GM12878 (cell line): ENCODE measurements at regions not wholly inside any gene's neighbourhood (a gene's known extent, or its start where the extent isn't known, plus 50 kb on each side); places are given as distances from the start of the nearest gene placed in this dataset.
A peak's percentile ranks its signal among the peaks of the same experiment; 100 is the strongest.

Experiments
- CBFB ChIP-seq: IDR thresholded peaks from 2 replicates; pipeline ENCODE4 v1.6.1; 2016; ENCODE audit warnings: antibody characterized with exemption, low read depth
- CHD4 ChIP-seq: fragments of 200-600 bp; sonication (generic); IDR thresholded peaks from 2 replicates; pipeline ENCODE4 v1.6.1; 2016; ENCODE audit warnings: mild to moderate bottlenecking
- CREM ChIP-seq: IDR thresholded peaks from 2 replicates; pipeline ENCODE4 v1.6.1; 2014; ENCODE audit warnings: antibody characterized with exemption, low read depth
- DPF2 ChIP-seq: fragments of 450-650 bp; IDR thresholded peaks from 2 replicates; pipeline ENCODE4 v1.6.1; 2017; ENCODE audit warnings: mild to moderate bottlenecking
- EGR1 ChIP-seq, 2 experiments: IDR thresholded peaks; 1 replicate in 1 of 2; 2 replicates in 1 of 2; pipeline ENCODE4 v1.6.1; 2011 to 2012; ENCODE audit warnings: low read depth in 2 of 2, low read length in 2 of 2, borderline replicate concordance in 1 of 2, mild to moderate bottlenecking in 1 of 2, moderate library complexity in 1 of 2
- ESRRA ChIP-seq: IDR thresholded peaks from 2 replicates; pipeline ENCODE4 v1.6.1; 2012; ENCODE audit warnings: mild to moderate bottlenecking, low read length, improper control_type of control experiment
- HDGF ChIP-seq: fragments of 450-650 bp; IDR thresholded peaks from 2 replicates; pipeline ENCODE4 v1.6.1; 2016; ENCODE audit warnings: antibody characterized with exemption
- JUNB ChIP-seq: IDR thresholded peaks from 2 replicates; pipeline ENCODE4 v1.6.1; 2016; ENCODE audit warnings: antibody characterized with exemption, mild to moderate bottlenecking
- MEF2B ChIP-seq: fragments of 450-650 bp; IDR thresholded peaks from 2 replicates; pipeline ENCODE4 v1.6.1; 2018; ENCODE audit warnings: mild to moderate bottlenecking, moderate library complexity; ENCODE audit not compliant: partially characterized antibody, poor library complexity, severe bottlenecking
- NKRF ChIP-seq: fragments of 450-650 bp; conservative IDR thresholded peaks from 2 replicates; pipeline ENCODE4 v1.6.1; 2017; ENCODE audit warnings: mild to moderate bottlenecking, moderate library complexity
- NR2C1 ChIP-seq: fragments of 450-650 bp; IDR thresholded peaks from 2 replicates; pipeline ENCODE4 v1.6.1; 2017; ENCODE audit warnings: antibody characterized with exemption, mild to moderate bottlenecking, moderate library complexity
- PAX5 ChIP-seq: IDR thresholded peaks from 2 replicates; pipeline ENCODE4 v1.6.1; 2011; ENCODE audit warnings: low read depth, low read length, borderline replicate concordance
- PKNOX1 ChIP-seq: fragments of 450-650 bp; IDR thresholded peaks from 2 replicates; pipeline ENCODE4 v1.6.1; 2016; ENCODE audit warnings: mild to moderate bottlenecking
- PML ChIP-seq: IDR thresholded peaks from 2 replicates; pipeline ENCODE4 v1.6.1; 2012; ENCODE audit warnings: low read length, inconsistent platforms
- POLR2AphosphoS2 ChIP-seq: IDR thresholded peaks from 2 replicates; pipeline ENCODE4 v1.6.1; 2011; ENCODE audit warnings: low read depth, mild to moderate bottlenecking, low read length, improper control_type of control experiment, moderate library complexity
- RUNX3 ChIP-seq: IDR thresholded peaks from 2 replicates; pipeline ENCODE4 v1.6.1; 2012; ENCODE audit warnings: low read length, inconsistent platforms
- SMAD5 ChIP-seq: IDR thresholded peaks from 2 replicates; pipeline ENCODE4 v1.6.1; 2016; ENCODE audit warnings: antibody characterized with exemption, low read depth
- SMARCA5 ChIP-seq: fragments of 450-650 bp; IDR thresholded peaks from 2 replicates; pipeline ENCODE4 v1.6.1; 2017; ENCODE audit warnings: mild to moderate bottlenecking
- STAT3 ChIP-seq: IDR thresholded peaks from 2 replicates; pipeline ENCODE4 v1.6.1; 2011; ENCODE audit warnings: low read depth, low read length, improper control_type of control experiment
- TARDBP ChIP-seq: IDR thresholded peaks from 2 replicates; pipeline ENCODE4 v1.6.1; 2016; ENCODE audit warnings: borderline replicate concordance
- TBL1XR1 ChIP-seq: IDR thresholded peaks from 2 replicates; pipeline ENCODE4 v1.6.1; 2012; ENCODE audit warnings: low read depth, low read length, improper control_type of control experiment
- ZBTB11 ChIP-seq: fragments of 450-650 bp; formaldehyde crosslinking; IDR thresholded peaks from 2 replicates; pipeline ENCODE4 v1.5.0; 2022; ENCODE audit warnings: mild to moderate bottlenecking, missing genetic modification characterization
- ZBTB4 ChIP-seq: fragments of 450-650 bp; formaldehyde crosslinking; IDR thresholded peaks from 2 replicates; pipeline ENCODE4 v1.4.0; 2022; ENCODE audit warnings: mild to moderate bottlenecking, moderate library complexity
- ZNF274 ChIP-seq: IDR thresholded peaks from one replicate; pipeline ENCODE4 v1.8.0; 2011; ENCODE audit not compliant: insufficient read length, insufficient read depth

- TF ChIP-seq STAT3 (no peak), ZBTB4 (CRISPR knock-in tag) (no peak), RUNX3 (peak; percentile 30; the same call in 1 of the 2 replicates), TARDBP (no peak), POLR2AphosphoS2 (no peak), TBL1XR1 (no peak), JUNB (no peak), PKNOX1 (peak; percentile 72), ESRRA (no peak), PML (no peak), NR2C1 (no peak; the same call in 1 of the 2 replicates), CBFB (no peak), DPF2 (peak; percentile 28; the same call in 1 of the 2 replicates), SMARCA5 (no peak), CREM (peak; percentile 35; the same call in 1 of the 2 replicates), ZNF274 (no peak), EGR1 (IDR thresholded peaks at IDR 0.05; ENCODE audit: borderline replicate concordance in 1 of 2, low read depth in 2 of 2, low read length in 2 of 2) (peak in 1 of 2 experiments; percentile 43; a peak in 1 of 3 replicates), SMAD5 (no peak), HDGF (no peak), NKRF (no peak), MEF2B (peak; percentile 74), CHD4 (no peak), ZBTB11 (CRISPR knock-in tag) (no peak), PAX5 (no peak)
Measured at GRCh38 chr17:70527364-70527888, 358.1 kb downstream of the KCNJ2 start (continued).
